Fibroblast of the aortic adventitia (primary cell): ENCODE measurements at regions not wholly inside any gene's neighbourhood (a gene's known extent, or its start where the extent isn't known, plus 50 kb on each side); places are given as distances from the start of the nearest gene placed in this dataset.

Experiments
- DNase-seq: peaks from one replicate; pipeline ENCODE4 v3.0.0-alpha.2; 2010; ENCODE audit warnings: low read depth
- H3K4me3 ChIP-seq: 2 replicates; pipeline ENCODE4 v1.5.1; 2011; ENCODE audit warnings: low read depth, mild to moderate bottlenecking, control low read depth, low read length, moderate library complexity
- CTCF ChIP-seq: IDR thresholded peaks from 2 replicates; pipeline ENCODE4 v1.5.1; 2011; ENCODE audit warnings: mild to moderate bottlenecking, low read length, control low read depth, inconsistent platforms; ENCODE audit not compliant: insufficient read depth

- no peak for DNase-seq
- TF ChIP-seq CTCF: no peak
- no peak overlapping the region for H3K4me3 ChIP-seq
Measured at GRCh38 chr9:71245651-71246050, 124.2 kb upstream of the TRPM3 start.

GRCh38 chr9:71243951-71244350, 122.5 kb upstream of the TRPM3 start:
- TF ChIP-seq CTCF: no peak
- H3K4me3 ChIP-seq: no peak overlapping the region

GRCh38 chr9:71242081-71242480, 120.7 kb upstream of the TRPM3 start:
- no peak overlapping the region for H3K4me3 ChIP-seq
- no peak for TF ChIP-seq CTCF

More at GRCh38 chr9:71243951-71244350, 122.5 kb upstream of the TRPM3 start:
- no peak for DNase-seq

GRCh38 chr9:71237051-71237450, 115.6 kb upstream of the TRPM3 start:
- no peak for TF ChIP-seq CTCF
- DNase-seq: no peak
- H3K4me3 ChIP-seq: no peak overlapping the region

More at GRCh38 chr9:71242081-71242480, 120.7 kb upstream of the TRPM3 start:
- DNase-seq: no peak

GRCh38 chr9:71233646-71234045, 112.2 kb upstream of the TRPM3 start:
- H3K4me3 ChIP-seq: no peak overlapping the region
- no peak for TF ChIP-seq CTCF
- no peak for DNase-seq

GRCh38 chr9:71223953-71224538, 102.6 kb upstream of the TRPM3 start:
- no peak for TF ChIP-seq CTCF
- no peak overlapping the region for H3K4me3 ChIP-seq
- peak; percentile 17 for DNase-seq

GRCh38 chr9:71218774-71219173, 97.4 kb upstream of the TRPM3 start:
- TF ChIP-seq CTCF: no peak
- no peak overlapping the region for H3K4me3 ChIP-seq
- no peak for DNase-seq
